Right renal pelvis (tissue), 4 donors: ENCODE measurements at regions not wholly inside any gene's neighbourhood (a gene's known extent, or its start where the extent isn't known, plus 50 kb on each side); places are given as distances from the start of the nearest gene placed in this dataset.

Experiments
- DNase-seq, 4 donors: peaks; one replicate each; pipeline ENCODE4 v3.0.0-alpha.2; 2013; ENCODE audit warnings: low read depth in 4 of 4, low spot score in 3 of 4, missing footprints in 1 of 4

GRCh38 chr3:152095472-152095871, 173.3 kb upstream of the MBNL1 start:
- DNase-seq: no peak

GRCh38 chr3:152096280-152096906, 172.3 kb upstream of the MBNL1 start:
- no peak for DNase-seq

- no peak for DNase-seq
These were observed 171.6 kb upstream of the MBNL1 start for GRCh38 chr3:152097120-152097519.

GRCh38 chr3:152097770-152098169, 171.0 kb upstream of the MBNL1 start:
- DNase-seq: no peak

- no peak for DNase-seq
These were observed 168.1 kb upstream of the MBNL1 start for GRCh38 chr3:152100491-152101132.

- no peak for DNase-seq
These were observed 166.3 kb upstream of the MBNL1 start for GRCh38 chr3:152102410-152102809.

- no peak for DNase-seq
These were observed 165.5 kb upstream of the MBNL1 start for GRCh38 chr3:152103257-152103656.

- DNase-seq: no peak
These were observed 163.8 kb upstream of the MBNL1 start for GRCh38 chr3:152104847-152105415.

GRCh38 chr3:152105446-152105845, 163.3 kb upstream of the MBNL1 start:
- no peak for DNase-seq

- no peak for DNase-seq
These were observed 159.7 kb upstream of the MBNL1 start for GRCh38 chr3:152109038-152109437.

- DNase-seq: no peak
These were observed 155.3 kb upstream of the MBNL1 start for GRCh38 chr3:152113413-152113812.

GRCh38 chr3:152113992-152114651, 154.6 kb upstream of the MBNL1 start:
- no peak for DNase-seq

- no peak for DNase-seq
These were observed 148.0 kb upstream of the MBNL1 start for GRCh38 chr3:152120601-152121269.

GRCh38 chr3:152121270-152121636, 147.5 kb upstream of the MBNL1 start:
- DNase-seq: no peak

GRCh38 chr3:152122851-152123250, 145.9 kb upstream of the MBNL1 start:
- no peak for DNase-seq

GRCh38 chr3:152123457-152123856, 145.3 kb upstream of the MBNL1 start:
- DNase-seq: no peak

- DNase-seq: no peak
These were observed 142.5 kb upstream of the MBNL1 start for GRCh38 chr3:152126260-152126659.

GRCh38 chr3:152127058-152127457, 141.7 kb upstream of the MBNL1 start:
- DNase-seq: no peak

- DNase-seq: no peak
These were observed 140.4 kb upstream of the MBNL1 start for GRCh38 chr3:152128356-152128755.

- DNase-seq: no peak
These were observed 129.1 kb upstream of the MBNL1 start for GRCh38 chr3:152139651-152140050.

- no peak for DNase-seq
These were observed 122.3 kb upstream of the MBNL1 start for GRCh38 chr3:152146461-152146860.
